ENCODE measurements at regions not wholly inside any gene's neighbourhood (a gene's known extent, or its start where the extent isn't known, plus 50 kb on each side); places are given as distances from the start of the nearest gene placed in this dataset.

DNA sequence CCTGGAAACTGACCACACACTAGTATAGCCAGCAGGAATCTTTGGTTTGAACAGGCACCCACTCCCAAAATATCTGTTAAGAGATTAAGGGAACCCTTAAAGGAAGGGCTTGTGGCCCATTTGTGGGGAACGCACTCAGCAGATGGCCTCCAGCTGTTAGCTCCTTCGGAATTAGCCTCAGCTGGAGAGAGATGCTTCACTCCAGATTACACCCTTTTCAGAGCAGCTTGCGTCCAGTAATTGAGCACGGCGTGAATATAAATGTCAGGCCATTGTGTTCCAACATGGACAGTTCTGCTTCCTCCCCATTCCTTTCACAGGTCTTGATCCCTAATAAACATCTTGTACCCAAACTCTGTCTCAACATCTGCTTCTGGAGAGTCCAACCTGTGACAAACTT, 397.8 kb downstream of the SEC23A start:
- TF ChIP-seq, protein P1, sequence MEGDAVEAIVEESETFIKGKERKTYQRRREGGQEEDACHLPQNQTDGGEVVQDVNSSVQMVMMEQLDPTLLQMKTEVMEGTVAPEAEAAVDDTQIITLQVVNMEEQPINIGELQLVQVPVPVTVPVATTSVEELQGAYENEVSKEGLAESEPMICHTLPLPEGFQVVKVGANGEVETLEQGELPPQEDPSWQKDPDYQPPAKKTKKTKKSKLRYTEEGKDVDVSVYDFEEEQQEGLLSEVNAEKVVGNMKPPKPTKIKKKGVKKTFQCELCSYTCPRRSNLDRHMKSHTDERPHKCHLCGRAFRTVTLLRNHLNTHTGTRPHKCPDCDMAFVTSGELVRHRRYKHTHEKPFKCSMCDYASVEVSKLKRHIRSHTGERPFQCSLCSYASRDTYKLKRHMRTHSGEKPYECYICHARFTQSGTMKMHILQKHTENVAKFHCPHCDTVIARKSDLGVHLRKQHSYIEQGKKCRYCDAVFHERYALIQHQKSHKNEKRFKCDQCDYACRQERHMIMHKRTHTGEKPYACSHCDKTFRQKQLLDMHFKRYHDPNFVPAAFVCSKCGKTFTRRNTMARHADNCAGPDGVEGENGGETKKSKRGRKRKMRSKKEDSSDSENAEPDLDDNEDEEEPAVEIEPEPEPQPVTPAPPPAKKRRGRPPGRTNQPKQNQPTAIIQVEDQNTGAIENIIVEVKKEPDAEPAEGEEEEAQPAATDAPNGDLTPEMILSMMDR (IDR thresholded peaks at IDR 0.05), result no peak
- no peak for TF ChIP-seq POLR2A (IDR thresholded peaks at IDR 0.05)

Data from body of pancreas (tissue), 4 donors.